Astrocyte of the cerebellum (primary cell): ENCODE measurements at regions not wholly inside any gene's neighbourhood (a gene's known extent, or its start where the extent isn't known, plus 50 kb on each side); places are given as distances from the start of the nearest gene placed in this dataset.

Experiments
- DNase-seq: peaks from one replicate; pipeline ENCODE4 v3.0.0-alpha.2; 2011; ENCODE audit warnings: low read depth
- H3K4me3 ChIP-seq: 2 replicates; pipeline ENCODE4 v1.5.1; 2011; ENCODE audit warnings: mild to moderate bottlenecking, low read depth, low read length, moderate library complexity
- CTCF ChIP-seq: IDR thresholded peaks from 2 replicates; pipeline ENCODE4 v1.5.1; 2012; ENCODE audit warnings: low read length, low read depth, moderate library complexity, mild to moderate bottlenecking; ENCODE audit errors: missing control alignments
- in situ Hi-C: cut with HindIII; loops from 2 replicates; pipeline ENCODE4 v1.10.0; 2017; ENCODE audit warnings: low sequenced_read_pairs

- no peak for DNase-seq
- H3K4me3 ChIP-seq: no peak overlapping the region
- no peak for TF ChIP-seq CTCF
- in situ Hi-C loops: no loop called here
These were observed 796.3 kb upstream of the SLC10A2 start for GRCh38 chr13:103862525-103862924.

DNA sequence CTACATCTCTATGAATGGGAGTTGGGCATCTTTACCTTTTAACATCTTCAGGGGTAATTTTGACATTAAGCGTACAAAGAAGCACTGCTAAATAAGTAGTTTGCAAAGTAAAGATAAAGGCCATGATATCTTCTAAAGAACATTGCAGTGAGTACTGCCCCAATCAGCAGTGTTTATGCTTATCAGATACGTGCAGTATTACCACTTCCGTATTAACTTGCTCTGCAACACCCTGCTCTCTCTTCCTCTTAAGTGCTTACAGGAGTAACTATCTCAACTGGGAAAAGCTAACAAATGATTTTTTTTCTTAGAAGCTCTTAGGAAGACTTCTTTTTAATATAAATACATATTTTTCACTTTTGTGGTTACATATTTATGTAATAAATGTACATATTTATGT is 793.7 kb upstream of the SLC10A2 start:
- DNase-seq: no peak
- no peak for TF ChIP-seq CTCF
- no peak overlapping the region for H3K4me3 ChIP-seq
- in situ Hi-C loops: no loop called here

GRCh38 chr13:103852036-103852435 is 785.8 kb upstream of the SLC10A2 start:
- H3K4me3 ChIP-seq: no peak overlapping the region
- DNase-seq: no peak
- in situ Hi-C loops: no loop called here
- no peak for TF ChIP-seq CTCF

- in situ Hi-C loops: no loop called here
- TF ChIP-seq CTCF: no peak
- DNase-seq: no peak
- H3K4me3 ChIP-seq: no peak overlapping the region
These were observed 778.3 kb upstream of the SLC10A2 start for GRCh38 chr13:103844471-103844870.

DNA sequence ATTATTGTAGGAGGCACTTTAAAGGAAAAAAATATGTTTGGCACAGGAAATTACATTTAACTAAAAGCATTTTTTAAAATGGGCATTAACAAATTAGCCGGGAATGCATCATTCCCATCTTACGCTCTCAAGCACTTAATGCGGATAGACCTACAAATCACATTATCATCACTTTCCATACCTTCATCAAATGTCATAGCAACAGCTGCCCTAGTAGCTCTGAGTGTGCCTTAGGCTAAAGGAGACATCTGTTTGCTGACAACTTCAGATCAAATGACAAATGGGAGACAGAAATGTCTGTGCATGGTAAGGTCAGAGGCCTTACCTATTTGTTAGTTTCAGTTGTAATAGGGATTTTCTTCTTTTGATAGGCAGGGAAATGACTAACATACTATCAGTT is 773.2 kb upstream of the SLC10A2 start:
- H3K4me3 ChIP-seq: no peak overlapping the region
- DNase-seq: no peak
- in situ Hi-C loops: no loop called here
- TF ChIP-seq CTCF: no peak

- no peak for DNase-seq
- in situ Hi-C loops: no loop called here
- no peak for TF ChIP-seq CTCF
These were observed 768.8 kb upstream of the SLC10A2 start for GRCh38 chr13:103835052-103835451.

GRCh38 chr13:103833294-103833852 is 767.2 kb upstream of the SLC10A2 start:
- in situ Hi-C loops: no loop called here

More at GRCh38 chr13:103835052-103835451, 768.8 kb upstream of the SLC10A2 start:
- H3K4me3 ChIP-seq: no peak overlapping the region

More at GRCh38 chr13:103833294-103833852, 767.2 kb upstream of the SLC10A2 start:
- DNase-seq: no peak
- TF ChIP-seq CTCF: no peak
- no peak overlapping the region for H3K4me3 ChIP-seq
